GM23338 (cell line): ENCODE measurements at regions not wholly inside any gene's neighbourhood (a gene's known extent, or its start where the extent isn't known, plus 50 kb on each side); places are given as distances from the start of the nearest gene placed in this dataset.

ENCODE experiments used
- ATAC-seq: fragments of 200-7000 bp; cut with Tn5 transposase; 3 replicates; pipeline ENCODE4 v1.9.1; 2020
- DNase-seq: peaks from one replicate; pipeline ENCODE4 v3.0.0-alpha.2; 2015; ENCODE audit warnings: low spot score
- H2AFZ ChIP-seq: fragments of 200-600 bp; sonication (generic); 2 replicates; pipeline ENCODE4 v1.8.0; 2016; ENCODE audit warnings: antibody characterized with exemption, mild to moderate bottlenecking, moderate library complexity
- H3F3A ChIP-seq: fragments of 200-600 bp; sonication (generic); replicated peaks from 2 replicates; pipeline ENCODE4 v1.8.0; 2017; ENCODE audit warnings: antibody characterized with exemption, mixed run types, low read depth
- H3K27ac ChIP-seq: fragments of 200-600 bp; sonication (generic); 2 replicates; pipeline ENCODE4 v1.6.1; 2016; ENCODE audit warnings: low read depth
- H3K27me3 ChIP-seq: fragments of 200-600 bp; sonication (generic); 2 replicates; pipeline ENCODE4 v1.8.0; 2016; ENCODE audit warnings: mild to moderate bottlenecking, mixed run types, moderate library complexity; ENCODE audit not compliant: insufficient read depth
- H3K36me3 ChIP-seq: fragments of 200-600 bp; sonication (generic); 2 replicates; pipeline ENCODE4 v1.8.0; 2016; ENCODE audit warnings: mild to moderate bottlenecking; ENCODE audit not compliant: insufficient read depth
- H3K4me1 ChIP-seq: fragments of 200-600 bp; sonication (generic); 2 replicates; pipeline ENCODE4 v1.8.0; 2016; ENCODE audit warnings: mild to moderate bottlenecking, moderate library complexity; ENCODE audit not compliant: insufficient read depth
- H3K4me2 ChIP-seq: fragments of 200-600 bp; sonication (generic); 2 replicates; pipeline ENCODE4 v1.7.1; 2017; ENCODE audit warnings: mixed run types
- H3K4me3 ChIP-seq: fragments of 200-600 bp; sonication (generic); 2 replicates; pipeline ENCODE4 v1.6.1; 2016; ENCODE audit warnings: mixed run types
- H3K79me2 ChIP-seq: fragments of 200-600 bp; sonication (generic); replicated peaks from 2 replicates; pipeline ENCODE4 v1.8.0; 2017; ENCODE audit warnings: mild to moderate bottlenecking; ENCODE audit not compliant: insufficient read depth
- H3K9me2 ChIP-seq: fragments of 200-600 bp; sonication (generic); 2 replicates; pipeline ENCODE4 v1.8.0; 2017; ENCODE audit not compliant: insufficient read depth
- H4K20me1 ChIP-seq: fragments of 200-600 bp; sonication (generic); replicated peaks from 2 replicates; pipeline ENCODE4 v1.8.0; 2017; ENCODE audit warnings: mild to moderate bottlenecking; ENCODE audit not compliant: insufficient read depth
- H3K27ac Mint-ChIP-seq: 2 replicates; pipeline ENCODE4 v1.8.0; 2020; ENCODE audit warnings: inconsistent platforms, mild to moderate bottlenecking, moderate library complexity, mixed read lengths
- H3K27me3 Mint-ChIP-seq: 3 replicates; pipeline ENCODE4 v1.8.0; 2022; ENCODE audit warnings: low read depth, mild to moderate bottlenecking, moderate library complexity, mixed read lengths, inconsistent platforms; ENCODE audit not compliant: insufficient read depth, poor library complexity
- H3K36me3 Mint-ChIP-seq: 3 replicates; pipeline ENCODE4 v1.8.0; 2021; ENCODE audit warnings: low read depth, mild to moderate bottlenecking, inconsistent platforms, moderate library complexity, mixed read lengths
- H3K4me1 Mint-ChIP-seq: 3 replicates; pipeline ENCODE4 v1.8.0; 2020; ENCODE audit warnings: mild to moderate bottlenecking, inconsistent platforms, mixed read lengths
- H3K4me3 Mint-ChIP-seq: 3 replicates; pipeline ENCODE4 v1.8.0; 2021; ENCODE audit warnings: moderate library complexity, mild to moderate bottlenecking, inconsistent platforms, mixed read lengths
- H3K9me3 Mint-ChIP-seq: 3 replicates; pipeline ENCODE4 v1.8.0; 2020; ENCODE audit warnings: moderate library complexity, mild to moderate bottlenecking, inconsistent platforms, mixed read lengths
- CREB1 ChIP-seq: fragments of 250-450 bp; sonication (Bioruptor Pico); IDR thresholded peaks from 2 replicates; pipeline ENCODE4 v1.5.0; 2020; ENCODE audit warnings: low read depth, mild to moderate bottlenecking, moderate library complexity
- EZH2 ChIP-seq: fragments of 200-600 bp; sonication (generic); IDR thresholded peaks from one replicate; pipeline ENCODE4 v1.8.0; 2017; ENCODE audit warnings: antibody characterized with exemption, mild to moderate bottlenecking, low read depth; ENCODE audit not compliant: unreplicated experiment
- EZH2phosphoT487 ChIP-seq: fragments of 200-600 bp; sonication (generic); IDR thresholded peaks from one replicate; pipeline ENCODE4 v1.8.1; 2018; ENCODE audit warnings: antibody characterized with exemption; ENCODE audit not compliant: unreplicated experiment
- JUNB ChIP-seq: IDR thresholded peaks from one replicate; pipeline ENCODE4 v1.6.1; 2016; ENCODE audit warnings: antibody characterized with exemption; ENCODE audit not compliant: unreplicated experiment
- NANOG ChIP-seq: IDR thresholded peaks from 2 replicates; pipeline ENCODE4 v1.6.1; 2016; ENCODE audit warnings: antibody characterized with exemption, borderline replicate concordance
- POLR2AphosphoS5 ChIP-seq: IDR thresholded peaks from 2 replicates; pipeline ENCODE4 v1.6.1; 2016; ENCODE audit warnings: antibody characterized with exemption, low read depth
- STAT1 ChIP-seq: IDR thresholded peaks from one replicate; pipeline ENCODE4 v1.6.1; 2016; ENCODE audit warnings: antibody characterized with exemption; ENCODE audit not compliant: unreplicated experiment
- ZNF114 ChIP-seq: fragments of 250-450 bp; sonication (Bioruptor Pico); IDR thresholded peaks from 2 replicates; pipeline ENCODE4 v1.5.0; 2020; ENCODE audit warnings: mild to moderate bottlenecking, moderate library complexity
- ZNF331 ChIP-seq: fragments of 250-450 bp; sonication (Bioruptor Pico); IDR thresholded peaks from 2 replicates; pipeline ENCODE4 v1.5.0; 2020; ENCODE audit warnings: low read depth, mild to moderate bottlenecking, moderate library complexity
- TF ChIP-seq, protein P1 (sequence below), 2 experiments: fragments of 200-600 bp in 1 of 2; sonication (generic) in 1 of 2; conservative IDR thresholded peaks; 2 replicates each; pipeline versions ENCODE4 v1.5.1 to v1.6.1; 2016 to 2017; ENCODE audit warnings: antibody characterized with exemption in 2 of 2, low read depth in 2 of 2, mild to moderate bottlenecking in 2 of 2, moderate library complexity in 1 of 2
- TF ChIP-seq, protein P2 (sequence below): IDR thresholded peaks from one replicate; pipeline ENCODE4 v1.6.1; 2018; ENCODE audit warnings: antibody characterized with exemption; ENCODE audit not compliant: unreplicated experiment
- TF ChIP-seq, protein P3 (sequence below): IDR thresholded peaks from 2 replicates; pipeline ENCODE4 v1.6.1; 2016; ENCODE audit warnings: antibody characterized with exemption
- TF ChIP-seq, protein P4 (sequence below): fragments of 250-450 bp; sonication (Bioruptor Pico); IDR thresholded peaks from 2 replicates; pipeline ENCODE4 v1.5.0; 2020; ENCODE audit warnings: mild to moderate bottlenecking, moderate library complexity

- TF ChIP-seq, protein P1, sequence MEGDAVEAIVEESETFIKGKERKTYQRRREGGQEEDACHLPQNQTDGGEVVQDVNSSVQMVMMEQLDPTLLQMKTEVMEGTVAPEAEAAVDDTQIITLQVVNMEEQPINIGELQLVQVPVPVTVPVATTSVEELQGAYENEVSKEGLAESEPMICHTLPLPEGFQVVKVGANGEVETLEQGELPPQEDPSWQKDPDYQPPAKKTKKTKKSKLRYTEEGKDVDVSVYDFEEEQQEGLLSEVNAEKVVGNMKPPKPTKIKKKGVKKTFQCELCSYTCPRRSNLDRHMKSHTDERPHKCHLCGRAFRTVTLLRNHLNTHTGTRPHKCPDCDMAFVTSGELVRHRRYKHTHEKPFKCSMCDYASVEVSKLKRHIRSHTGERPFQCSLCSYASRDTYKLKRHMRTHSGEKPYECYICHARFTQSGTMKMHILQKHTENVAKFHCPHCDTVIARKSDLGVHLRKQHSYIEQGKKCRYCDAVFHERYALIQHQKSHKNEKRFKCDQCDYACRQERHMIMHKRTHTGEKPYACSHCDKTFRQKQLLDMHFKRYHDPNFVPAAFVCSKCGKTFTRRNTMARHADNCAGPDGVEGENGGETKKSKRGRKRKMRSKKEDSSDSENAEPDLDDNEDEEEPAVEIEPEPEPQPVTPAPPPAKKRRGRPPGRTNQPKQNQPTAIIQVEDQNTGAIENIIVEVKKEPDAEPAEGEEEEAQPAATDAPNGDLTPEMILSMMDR (conservative IDR thresholded peaks at IDR 0.05; ENCODE audit: low read depth in 2 of 2): no peak
- no peak for TF ChIP-seq CREB1 (CRISPR knock-in tag)
- TF ChIP-seq JUNB: no peak
- TF ChIP-seq STAT1: no peak
- TF ChIP-seq ZNF331 (CRISPR knock-in tag): no peak
- TF ChIP-seq, protein P2, sequence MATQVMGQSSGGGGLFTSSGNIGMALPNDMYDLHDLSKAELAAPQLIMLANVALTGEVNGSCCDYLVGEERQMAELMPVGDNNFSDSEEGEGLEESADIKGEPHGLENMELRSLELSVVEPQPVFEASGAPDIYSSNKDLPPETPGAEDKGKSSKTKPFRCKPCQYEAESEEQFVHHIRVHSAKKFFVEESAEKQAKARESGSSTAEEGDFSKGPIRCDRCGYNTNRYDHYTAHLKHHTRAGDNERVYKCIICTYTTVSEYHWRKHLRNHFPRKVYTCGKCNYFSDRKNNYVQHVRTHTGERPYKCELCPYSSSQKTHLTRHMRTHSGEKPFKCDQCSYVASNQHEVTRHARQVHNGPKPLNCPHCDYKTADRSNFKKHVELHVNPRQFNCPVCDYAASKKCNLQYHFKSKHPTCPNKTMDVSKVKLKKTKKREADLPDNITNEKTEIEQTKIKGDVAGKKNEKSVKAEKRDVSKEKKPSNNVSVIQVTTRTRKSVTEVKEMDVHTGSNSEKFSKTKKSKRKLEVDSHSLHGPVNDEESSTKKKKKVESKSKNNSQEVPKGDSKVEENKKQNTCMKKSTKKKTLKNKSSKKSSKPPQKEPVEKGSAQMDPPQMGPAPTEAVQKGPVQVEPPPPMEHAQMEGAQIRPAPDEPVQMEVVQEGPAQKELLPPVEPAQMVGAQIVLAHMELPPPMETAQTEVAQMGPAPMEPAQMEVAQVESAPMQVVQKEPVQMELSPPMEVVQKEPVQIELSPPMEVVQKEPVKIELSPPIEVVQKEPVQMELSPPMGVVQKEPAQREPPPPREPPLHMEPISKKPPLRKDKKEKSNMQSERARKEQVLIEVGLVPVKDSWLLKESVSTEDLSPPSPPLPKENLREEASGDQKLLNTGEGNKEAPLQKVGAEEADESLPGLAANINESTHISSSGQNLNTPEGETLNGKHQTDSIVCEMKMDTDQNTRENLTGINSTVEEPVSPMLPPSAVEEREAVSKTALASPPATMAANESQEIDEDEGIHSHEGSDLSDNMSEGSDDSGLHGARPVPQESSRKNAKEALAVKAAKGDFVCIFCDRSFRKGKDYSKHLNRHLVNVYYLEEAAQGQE: no peak
Measured at GRCh38 chr6:94213226-94213625, 793.9 kb upstream of the EPHA7 start (continued).

- Mint-ChIP-seq H3K4me1 (peaks cover 15% of the 10 kb centered on the region), H3K27ac (no peak overlapping the region), H3K4me3 (no peak overlapping the region), H3K9me3 (peaks cover 3% of the 10 kb centered on the region; the same call in 1 of the 3 replicates), H3K27me3 (peaks cover 2% of the 10 kb centered on the region), H3K36me3 (peaks cover 3% of the 10 kb centered on the region; the same call in 2 of the 3 replicates)
- Histone ChIP-seq H2AFZ (no peak overlapping the region), H3K4me3 (no peak overlapping the region), H3K4me1 (peaks cover 17% of the 10 kb centered on the region), H3K79me2 (no peaks in the 10 kb centered on the region), H3F3A (no peaks in the 10 kb centered on the region), H3K27ac (no peak overlapping the region), H3K36me3 (no peaks in the 10 kb centered on the region), H3K4me2 (0 out of 2 replicates have a peak overlapping the region, but pooled peaks have one; percentile 1), H3K9me2 (no peaks in the 10 kb centered on the region), H3K27me3 (no peaks in the 10 kb centered on the region), H4K20me1 (no peaks in the 10 kb centered on the region)
- no peak for ATAC-seq
- DNase-seq: no peak
- TF ChIP-seq STAT1 (no peak), NANOG (no peak), CREB1 (CRISPR knock-in tag) (no peak), ZNF331 (CRISPR knock-in tag) (no peak), POLR2AphosphoS5 (no peak), EZH2phosphoT487 (no peak), JUNB (no peak), ZNF114 (no peak), EZH2 (no peak)
- TF ChIP-seq, protein P3, sequence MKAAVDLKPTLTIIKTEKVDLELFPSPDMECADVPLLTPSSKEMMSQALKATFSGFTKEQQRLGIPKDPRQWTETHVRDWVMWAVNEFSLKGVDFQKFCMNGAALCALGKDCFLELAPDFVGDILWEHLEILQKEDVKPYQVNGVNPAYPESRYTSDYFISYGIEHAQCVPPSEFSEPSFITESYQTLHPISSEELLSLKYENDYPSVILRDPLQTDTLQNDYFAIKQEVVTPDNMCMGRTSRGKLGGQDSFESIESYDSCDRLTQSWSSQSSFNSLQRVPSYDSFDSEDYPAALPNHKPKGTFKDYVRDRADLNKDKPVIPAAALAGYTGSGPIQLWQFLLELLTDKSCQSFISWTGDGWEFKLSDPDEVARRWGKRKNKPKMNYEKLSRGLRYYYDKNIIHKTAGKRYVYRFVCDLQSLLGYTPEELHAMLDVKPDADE: no peak
- TF ChIP-seq, protein P4, sequence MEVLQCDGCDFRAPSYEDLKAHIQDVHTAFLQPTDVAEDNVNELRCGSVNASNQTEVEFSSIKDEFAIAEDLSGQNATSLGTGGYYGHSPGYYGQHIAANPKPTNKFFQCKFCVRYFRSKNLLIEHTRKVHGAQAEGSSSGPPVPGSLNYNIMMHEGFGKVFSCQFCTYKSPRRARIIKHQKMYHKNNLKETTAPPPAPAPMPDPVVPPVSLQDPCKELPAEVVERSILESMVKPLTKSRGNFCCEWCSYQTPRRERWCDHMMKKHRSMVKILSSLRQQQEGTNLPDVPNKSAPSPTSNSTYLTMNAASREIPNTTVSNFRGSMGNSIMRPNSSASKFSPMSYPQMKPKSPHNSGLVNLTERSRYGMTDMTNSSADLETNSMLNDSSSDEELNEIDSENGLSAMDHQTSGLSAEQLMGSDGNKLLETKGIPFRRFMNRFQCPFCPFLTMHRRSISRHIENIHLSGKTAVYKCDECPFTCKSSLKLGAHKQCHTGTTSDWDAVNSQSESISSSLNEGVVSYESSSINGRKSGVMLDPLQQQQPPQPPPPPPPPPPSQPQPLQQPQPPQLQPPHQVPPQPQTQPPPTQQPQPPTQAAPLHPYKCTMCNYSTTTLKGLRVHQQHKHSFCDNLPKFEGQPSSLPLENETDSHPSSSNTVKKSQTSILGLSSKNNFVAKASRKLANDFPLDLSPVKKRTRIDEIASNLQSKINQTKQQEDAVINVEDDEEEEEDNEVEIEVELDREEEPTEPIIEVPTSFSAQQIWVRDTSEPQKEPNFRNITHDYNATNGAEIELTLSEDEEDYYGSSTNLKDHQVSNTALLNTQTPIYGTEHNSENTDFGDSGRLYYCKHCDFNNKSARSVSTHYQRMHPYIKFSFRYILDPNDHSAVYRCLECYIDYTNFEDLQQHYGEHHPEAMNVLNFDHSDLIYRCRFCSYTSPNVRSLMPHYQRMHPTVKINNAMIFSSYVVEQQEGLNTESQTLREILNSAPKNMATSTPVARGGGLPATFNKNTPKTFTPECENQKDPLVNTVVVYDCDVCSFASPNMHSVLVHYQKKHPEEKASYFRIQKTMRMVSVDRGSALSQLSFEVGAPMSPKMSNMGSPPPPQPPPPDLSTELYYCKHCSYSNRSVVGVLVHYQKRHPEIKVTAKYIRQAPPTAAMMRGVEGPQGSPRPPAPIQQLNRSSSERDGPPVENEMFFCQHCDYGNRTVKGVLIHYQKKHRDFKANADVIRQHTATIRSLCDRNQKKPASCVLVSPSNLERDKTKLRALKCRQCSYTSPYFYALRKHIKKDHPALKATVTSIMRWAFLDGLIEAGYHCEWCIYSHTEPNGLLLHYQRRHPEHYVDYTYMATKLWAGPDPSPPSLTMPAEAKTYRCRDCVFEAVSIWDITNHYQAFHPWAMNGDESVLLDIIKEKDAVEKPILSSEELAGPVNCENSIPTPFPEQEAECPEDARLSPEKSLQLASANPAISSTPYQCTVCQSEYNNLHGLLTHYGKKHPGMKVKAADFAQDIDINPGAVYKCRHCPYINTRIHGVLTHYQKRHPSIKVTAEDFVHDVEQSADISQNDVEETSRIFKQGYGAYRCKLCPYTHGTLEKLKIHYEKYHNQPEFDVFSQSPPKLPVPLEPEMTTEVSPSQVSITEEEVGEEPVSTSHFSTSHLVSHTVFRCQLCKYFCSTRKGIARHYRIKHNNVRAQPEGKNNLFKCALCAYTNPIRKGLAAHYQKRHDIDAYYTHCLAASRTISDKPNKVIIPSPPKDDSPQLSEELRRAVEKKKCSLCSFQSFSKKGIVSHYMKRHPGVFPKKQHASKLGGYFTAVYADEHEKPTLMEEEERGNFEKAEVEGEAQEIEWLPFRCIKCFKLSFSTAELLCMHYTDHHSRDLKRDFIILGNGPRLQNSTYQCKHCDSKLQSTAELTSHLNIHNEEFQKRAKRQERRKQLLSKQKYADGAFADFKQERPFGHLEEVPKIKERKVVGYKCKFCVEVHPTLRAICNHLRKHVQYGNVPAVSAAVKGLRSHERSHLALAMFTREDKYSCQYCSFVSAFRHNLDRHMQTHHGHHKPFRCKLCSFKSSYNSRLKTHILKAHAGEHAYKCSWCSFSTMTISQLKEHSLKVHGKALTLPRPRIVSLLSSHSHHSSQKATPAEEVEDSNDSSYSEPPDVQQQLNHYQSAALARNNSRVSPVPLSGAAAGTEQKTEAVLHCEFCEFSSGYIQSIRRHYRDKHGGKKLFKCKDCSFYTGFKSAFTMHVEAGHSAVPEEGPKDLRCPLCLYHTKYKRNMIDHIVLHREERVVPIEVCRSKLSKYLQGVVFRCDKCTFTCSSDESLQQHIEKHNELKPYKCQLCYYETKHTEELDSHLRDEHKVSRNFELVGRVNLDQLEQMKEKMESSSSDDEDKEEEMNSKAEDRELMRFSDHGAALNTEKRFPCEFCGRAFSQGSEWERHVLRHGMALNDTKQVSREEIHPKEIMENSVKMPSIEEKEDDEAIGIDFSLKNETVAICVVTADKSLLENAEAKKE: no peak
Measured at GRCh38 chr6:94196891-94197290, 777.5 kb upstream of the EPHA7 start.
